ENCODE measurements at regions not wholly inside any gene's neighbourhood (a gene's known extent, or its start where the extent isn't known, plus 50 kb on each side); places are given as distances from the start of the nearest gene placed in this dataset.

DNA sequence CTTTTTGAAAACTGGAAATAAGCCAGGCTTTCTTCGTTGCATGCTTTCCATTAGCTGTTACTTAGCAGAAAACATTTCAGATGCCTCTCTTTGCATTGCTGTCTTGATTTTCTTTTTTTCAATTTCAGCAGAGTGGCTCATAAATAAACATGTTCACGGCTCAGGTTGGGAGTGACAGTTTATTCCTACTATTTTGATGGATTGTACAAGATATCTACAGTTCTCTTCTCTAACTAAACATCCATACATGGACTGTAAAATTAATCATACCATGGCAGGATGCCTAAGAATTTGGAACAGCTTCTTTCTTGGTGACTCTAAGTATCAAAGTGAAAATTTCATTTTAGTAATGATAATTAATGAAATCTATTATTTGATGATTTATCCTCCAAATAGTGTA, 130.5 kb upstream of the EPHA7 start:
- TF ChIP-seq, protein P1, sequence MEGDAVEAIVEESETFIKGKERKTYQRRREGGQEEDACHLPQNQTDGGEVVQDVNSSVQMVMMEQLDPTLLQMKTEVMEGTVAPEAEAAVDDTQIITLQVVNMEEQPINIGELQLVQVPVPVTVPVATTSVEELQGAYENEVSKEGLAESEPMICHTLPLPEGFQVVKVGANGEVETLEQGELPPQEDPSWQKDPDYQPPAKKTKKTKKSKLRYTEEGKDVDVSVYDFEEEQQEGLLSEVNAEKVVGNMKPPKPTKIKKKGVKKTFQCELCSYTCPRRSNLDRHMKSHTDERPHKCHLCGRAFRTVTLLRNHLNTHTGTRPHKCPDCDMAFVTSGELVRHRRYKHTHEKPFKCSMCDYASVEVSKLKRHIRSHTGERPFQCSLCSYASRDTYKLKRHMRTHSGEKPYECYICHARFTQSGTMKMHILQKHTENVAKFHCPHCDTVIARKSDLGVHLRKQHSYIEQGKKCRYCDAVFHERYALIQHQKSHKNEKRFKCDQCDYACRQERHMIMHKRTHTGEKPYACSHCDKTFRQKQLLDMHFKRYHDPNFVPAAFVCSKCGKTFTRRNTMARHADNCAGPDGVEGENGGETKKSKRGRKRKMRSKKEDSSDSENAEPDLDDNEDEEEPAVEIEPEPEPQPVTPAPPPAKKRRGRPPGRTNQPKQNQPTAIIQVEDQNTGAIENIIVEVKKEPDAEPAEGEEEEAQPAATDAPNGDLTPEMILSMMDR (IDR thresholded peaks at IDR 0.05), result no peak
- no peak for TF ChIP-seq POLR2A (IDR thresholded peaks at IDR 0.05)

Data from right lobe of liver (tissue), 4 donors.